GM21360 (cell line): ENCODE measurements at regions not wholly inside any gene's neighbourhood (a gene's known extent, or its start where the extent isn't known, plus 50 kb on each side); places are given as distances from the start of the nearest gene placed in this dataset.
"Not testable (repeated sequence)": the region's sequence is repeated elsewhere in the genome, so short reads cannot be mapped to it uniquely, and the experiment has no call there.

ENCODE experiments used
- ATAC-seq: cut with Tn5 transposase; IDR thresholded peaks from one replicate; pipeline ENCODE4 v1.9.1; 2021; ENCODE audit warnings: mild to moderate bottlenecking, moderate library complexity; ENCODE audit not compliant: unreplicated experiment

DNA sequence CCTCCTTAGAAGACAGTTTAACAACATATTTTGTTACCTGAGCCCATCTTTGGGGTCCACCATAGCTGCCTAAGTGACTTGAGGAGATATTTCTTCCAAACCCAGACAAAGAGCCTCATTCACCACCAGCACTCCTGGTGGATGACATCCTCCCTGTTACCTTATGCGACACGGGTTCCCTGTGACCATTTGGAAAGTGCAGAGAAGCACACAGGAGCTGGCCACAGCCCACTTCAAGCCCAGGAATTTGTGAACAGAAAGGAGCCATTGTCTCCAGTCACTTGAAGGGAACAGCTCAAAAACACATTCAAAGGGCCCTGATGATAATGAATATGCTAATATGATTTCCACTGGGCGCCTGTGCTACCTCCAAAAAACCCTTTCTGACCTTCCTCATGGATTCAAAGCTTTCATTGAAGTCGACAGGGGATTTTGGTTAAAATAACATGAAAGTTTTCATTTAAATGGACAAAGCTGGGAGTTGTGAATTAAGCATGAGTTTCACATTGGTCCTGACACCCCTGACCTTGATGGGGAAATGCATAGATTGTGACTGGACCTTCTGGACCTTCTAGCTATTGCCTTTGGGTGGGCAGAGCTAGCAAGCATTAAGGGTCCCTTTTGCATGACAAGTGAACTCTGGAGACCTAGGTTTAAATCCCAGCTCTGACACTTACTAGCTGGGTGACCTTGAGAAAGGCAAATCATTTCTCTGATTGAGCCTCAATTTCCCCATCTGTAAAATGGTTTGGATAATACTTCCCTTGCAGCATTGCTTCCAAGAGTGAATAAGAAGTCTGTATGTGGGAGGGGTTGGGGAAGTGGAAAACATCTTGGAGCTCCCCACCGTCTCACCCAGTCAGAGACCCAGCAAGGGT is 83.3 kb upstream of the SIRPA start:
- no peak for ATAC-seq

- ATAC-seq = no peak
Measured at GRCh38 chr20:1810926-1811620, 84.1 kb upstream of the SIRPA start.

GRCh38 chr20:1810572-1810925 is 84.7 kb upstream of the SIRPA start:
- no peak for ATAC-seq

GRCh38 chr20:1809611-1810510 is 85.3 kb upstream of the SIRPA start:
- ATAC-seq = no peak

- no peak for ATAC-seq
Measured at GRCh38 chr20:1809131-1809572, 86.1 kb upstream of the SIRPA start.

GRCh38 chr20:1808101-1808500 is 87.1 kb upstream of the SIRPA start:
- ATAC-seq = no peak

- ATAC-seq = no peak
Measured at GRCh38 chr20:1807394-1807793, 87.8 kb upstream of the SIRPA start.

DNA sequence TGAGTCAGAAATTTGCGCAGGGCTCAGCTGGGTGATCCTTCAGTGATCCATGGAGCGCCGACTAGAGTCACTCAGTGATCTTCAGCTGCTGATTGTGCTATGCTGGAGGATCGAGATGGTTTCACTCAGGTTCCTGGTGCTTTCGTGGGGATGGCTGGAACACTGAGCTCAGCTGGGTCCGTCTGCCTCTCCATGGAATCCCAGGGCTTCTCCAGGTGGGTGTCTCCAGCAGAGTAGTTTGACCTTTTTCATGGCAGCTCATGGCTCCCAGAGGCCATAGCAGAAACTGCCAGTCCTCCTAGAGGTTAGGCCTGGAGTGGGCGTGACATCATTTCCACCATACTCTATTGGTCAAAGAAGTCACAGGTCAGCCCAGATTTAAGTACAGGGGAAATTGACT is 88.8 kb upstream of the SIRPA start:
- no peak for ATAC-seq

DNA sequence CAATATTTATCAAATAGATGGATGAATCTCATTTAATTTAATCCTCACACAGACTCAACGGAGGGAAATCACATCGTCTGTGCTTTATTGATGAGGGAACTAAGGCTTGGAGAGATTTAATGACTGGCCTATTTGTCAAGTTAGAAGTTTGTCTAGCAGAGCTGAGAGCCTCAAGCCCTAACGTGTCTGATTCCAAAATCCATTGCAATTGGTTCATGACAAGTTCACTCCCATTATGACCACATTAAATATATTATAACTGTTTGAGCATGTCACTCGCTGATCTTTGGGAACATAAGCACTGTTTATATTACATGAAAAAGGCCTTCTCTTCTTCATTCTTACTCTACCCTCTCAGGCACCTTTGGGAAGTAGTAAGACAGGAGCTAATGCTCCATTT is 89.4 kb upstream of the SIRPA start:
- no peak for ATAC-seq

- ATAC-seq = no peak
Measured at GRCh38 chr20:1805161-1805581, 90.0 kb upstream of the SIRPA start.

GRCh38 chr20:1804554-1804956 is 90.7 kb upstream of the SIRPA start:
- no peak for ATAC-seq

- no peak for ATAC-seq
Measured at GRCh38 chr20:1803932-1804501, 91.2 kb upstream of the SIRPA start.

- no peak for ATAC-seq
Measured at GRCh38 chr20:1803061-1803931, 91.9 kb upstream of the SIRPA start.

GRCh38 chr20:1802385-1803060 is 92.7 kb upstream of the SIRPA start:
- ATAC-seq = no peak

- no peak for ATAC-seq
Measured at GRCh38 chr20:1801929-1802306, 93.3 kb upstream of the SIRPA start.

GRCh38 chr20:1801225-1801928 is 93.8 kb upstream of the SIRPA start:
- ATAC-seq = no peak

DNA sequence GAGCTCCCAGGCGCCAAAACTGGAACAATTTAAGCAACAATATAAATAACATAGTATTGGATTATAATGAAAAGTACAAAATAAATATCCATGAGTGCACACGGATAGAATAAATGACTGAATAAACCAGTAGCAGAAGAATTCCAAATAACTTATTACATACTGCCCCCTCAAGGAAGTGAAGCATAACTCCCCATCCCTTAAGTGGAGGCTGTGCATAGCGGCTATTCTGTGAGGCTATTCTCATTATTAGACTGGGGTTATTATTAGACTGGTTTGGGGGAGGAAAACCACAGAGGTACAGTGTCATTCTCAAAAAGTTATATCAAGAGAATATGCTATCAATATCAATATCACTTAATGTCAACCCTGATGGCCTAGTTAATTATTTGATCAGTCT is 94.4 kb upstream of the SIRPA start:
- ATAC-seq = no peak

DNA sequence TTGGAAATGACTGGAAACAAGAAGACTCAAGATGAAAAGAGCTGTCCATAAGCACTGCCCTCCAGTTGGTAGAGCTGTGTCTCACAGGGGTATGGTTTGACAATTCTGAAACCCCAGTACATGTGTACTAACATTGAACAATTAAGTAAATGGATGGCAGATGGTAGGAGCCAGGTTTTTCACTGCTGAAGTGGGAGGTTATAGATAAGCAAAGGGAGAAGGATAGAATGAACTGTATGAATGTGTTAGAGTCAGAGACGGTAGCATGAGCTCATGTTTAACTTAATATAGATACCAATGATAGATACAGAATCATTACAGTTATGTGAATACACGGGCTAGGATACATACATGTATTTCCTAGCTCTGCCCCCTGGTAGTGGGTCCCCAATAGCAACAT is 95.0 kb upstream of the SIRPA start:
- no peak for ATAC-seq

DNA sequence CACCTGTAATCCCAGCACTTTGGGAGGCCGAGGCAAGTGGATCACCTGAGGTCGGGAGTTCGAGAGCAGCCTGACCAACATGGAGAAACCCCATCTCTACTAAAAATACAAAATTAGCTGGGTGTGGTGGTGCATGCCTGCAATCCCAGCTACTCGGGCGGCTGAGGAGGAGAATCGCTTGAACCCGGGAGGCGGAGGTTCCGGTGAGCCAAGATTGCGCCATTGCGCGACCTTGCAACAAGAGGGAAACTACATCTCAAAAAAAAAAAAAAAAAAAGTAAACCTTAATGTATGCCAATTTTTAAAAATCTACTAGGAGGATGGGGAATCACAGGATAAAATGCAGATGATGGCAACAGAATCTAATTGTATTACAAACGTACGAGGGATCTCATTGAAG is 95.5 kb upstream of the SIRPA start:
- ATAC-seq = not testable (repeated sequence)
